VCaP (cell line): ENCODE measurements at regions not wholly inside any gene's neighbourhood (a gene's known extent, or its start where the extent isn't known, plus 50 kb on each side); places are given as distances from the start of the nearest gene placed in this dataset.
"Not testable (repeated sequence)": the region's sequence is repeated elsewhere in the genome, so short reads cannot be mapped to it uniquely, and the experiment has no call there.

Source experiments
- H3K27ac ChIP-seq: fragments of 450-650 bp; 2 replicates; pipeline ENCODE4 v1.5.1; 2017
- TF ChIP-seq, protein P1 (sequence below): fragments of 450-650 bp; conservative IDR thresholded peaks from 2 replicates; pipeline ENCODE4 v1.5.1; 2017; ENCODE audit warnings: mild to moderate bottlenecking, moderate library complexity

GRCh38 chr1:224820341-224820740, 109.1 kb upstream of the DNAH14 start:
- TF ChIP-seq, protein P1, sequence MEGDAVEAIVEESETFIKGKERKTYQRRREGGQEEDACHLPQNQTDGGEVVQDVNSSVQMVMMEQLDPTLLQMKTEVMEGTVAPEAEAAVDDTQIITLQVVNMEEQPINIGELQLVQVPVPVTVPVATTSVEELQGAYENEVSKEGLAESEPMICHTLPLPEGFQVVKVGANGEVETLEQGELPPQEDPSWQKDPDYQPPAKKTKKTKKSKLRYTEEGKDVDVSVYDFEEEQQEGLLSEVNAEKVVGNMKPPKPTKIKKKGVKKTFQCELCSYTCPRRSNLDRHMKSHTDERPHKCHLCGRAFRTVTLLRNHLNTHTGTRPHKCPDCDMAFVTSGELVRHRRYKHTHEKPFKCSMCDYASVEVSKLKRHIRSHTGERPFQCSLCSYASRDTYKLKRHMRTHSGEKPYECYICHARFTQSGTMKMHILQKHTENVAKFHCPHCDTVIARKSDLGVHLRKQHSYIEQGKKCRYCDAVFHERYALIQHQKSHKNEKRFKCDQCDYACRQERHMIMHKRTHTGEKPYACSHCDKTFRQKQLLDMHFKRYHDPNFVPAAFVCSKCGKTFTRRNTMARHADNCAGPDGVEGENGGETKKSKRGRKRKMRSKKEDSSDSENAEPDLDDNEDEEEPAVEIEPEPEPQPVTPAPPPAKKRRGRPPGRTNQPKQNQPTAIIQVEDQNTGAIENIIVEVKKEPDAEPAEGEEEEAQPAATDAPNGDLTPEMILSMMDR, result no peak
- no peak overlapping the region for H3K27ac ChIP-seq

GRCh38 chr1:224821751-224822150, 107.7 kb upstream of the DNAH14 start:
- H3K27ac ChIP-seq, result not testable (repeated sequence)

DNA sequence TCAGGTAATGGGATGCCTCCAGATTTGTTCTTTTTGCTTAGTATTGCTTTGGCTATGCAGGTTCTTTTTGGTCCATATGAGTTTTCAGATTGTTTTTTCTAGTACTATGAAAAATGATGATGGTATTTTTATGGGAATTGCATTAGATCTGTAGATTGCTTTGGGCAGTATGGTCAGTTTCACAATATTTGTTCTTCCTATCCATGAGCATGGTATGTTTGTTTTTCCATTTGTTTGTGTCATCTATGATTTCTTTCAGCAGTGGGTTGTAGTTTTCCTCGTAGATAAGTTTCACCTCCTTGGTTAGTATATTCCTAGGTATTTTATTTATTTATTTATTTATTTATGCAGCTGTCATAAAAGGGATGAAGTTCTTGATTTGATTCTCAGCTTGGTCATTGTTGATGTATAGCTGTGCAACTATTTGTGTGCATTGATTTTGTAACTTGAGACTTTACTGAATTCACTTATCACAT, 103.9 kb upstream of the DNAH14 start:
- no peak overlapping the region for H3K27ac ChIP-seq
- TF ChIP-seq, protein P1, result no peak

DNA sequence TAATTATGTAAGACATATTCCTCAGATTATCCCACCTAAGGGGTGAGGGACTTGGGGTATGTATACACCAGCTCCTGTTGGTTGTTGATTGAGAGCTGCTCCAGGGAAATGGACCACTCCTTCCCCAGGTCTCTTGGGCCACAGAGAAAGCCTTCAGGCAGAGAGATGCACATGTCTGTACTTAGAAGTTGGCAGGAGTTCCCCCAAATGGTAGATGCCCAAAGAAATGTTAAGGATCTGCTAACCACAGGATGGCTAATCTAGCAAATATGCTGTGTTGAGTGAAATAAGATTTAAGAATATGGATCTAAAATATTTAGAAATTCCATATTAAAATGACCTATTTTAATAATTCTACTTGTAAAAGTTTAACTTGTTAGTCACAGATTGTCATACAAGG, 100.8 kb upstream of the DNAH14 start:
- no peak overlapping the region for H3K27ac ChIP-seq
- TF ChIP-seq, protein P1, result no peak

GRCh38 chr1:224831501-224831900, 98.0 kb upstream of the DNAH14 start:
- H3K27ac ChIP-seq, result no peak overlapping the region
- TF ChIP-seq, protein P1, result no peak

GRCh38 chr1:224839648-224840300, 89.7 kb upstream of the DNAH14 start:
- H3K27ac ChIP-seq, result not testable (repeated sequence)

GRCh38 chr1:224841803-224842202, 87.7 kb upstream of the DNAH14 start:
- H3K27ac ChIP-seq, result not testable (repeated sequence)

- H3K27ac ChIP-seq, result no peak overlapping the region
- TF ChIP-seq, protein P1, result no peak
Measured at GRCh38 chr1:224846119-224846907, 83.2 kb upstream of the DNAH14 start.

DNA sequence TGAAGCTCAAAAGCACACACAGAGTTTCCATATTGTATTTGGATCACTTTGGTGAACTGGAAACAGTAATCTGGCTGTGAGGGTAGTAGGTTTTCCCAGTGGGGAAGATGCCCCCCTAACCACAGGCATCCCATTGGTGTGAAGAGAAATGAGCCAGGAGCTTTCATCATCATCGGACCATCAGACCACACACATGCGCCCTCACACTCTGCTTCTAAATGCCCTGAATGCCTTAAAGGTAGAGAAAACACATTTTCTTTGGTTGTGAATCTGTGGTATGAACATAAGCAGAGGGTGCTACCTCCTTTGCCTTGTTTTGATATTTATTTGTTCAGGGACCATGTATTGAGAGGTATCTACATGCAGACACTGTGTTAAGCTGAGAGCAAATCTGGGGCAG, 79.0 kb upstream of the DNAH14 start:
- TF ChIP-seq, protein P1, result no peak
- no peak overlapping the region for H3K27ac ChIP-seq
